OCI-M1 (cell line): ENCODE measurements at regions not wholly inside any gene's neighbourhood (a gene's known extent, or its start where the extent isn't known, plus 50 kb on each side); places are given as distances from the start of the nearest gene placed in this dataset.

Experiments
- DNase-seq: peaks from one replicate; lab custom pipeline; 2025; lab: John Stamatoyannopoulos, UW

- no peak for DNase-seq
These were observed 263.2 kb downstream of the RAD51AP2 start for GRCh38 chr2:17255071-17255470.

- no peak for DNase-seq
These were observed 263.8 kb downstream of the RAD51AP2 start for GRCh38 chr2:17254421-17254820.

GRCh38 chr2:17252258-17252657 is 266.0 kb downstream of the RAD51AP2 start:
- no peak for DNase-seq

GRCh38 chr2:17251171-17251570 is 267.1 kb downstream of the RAD51AP2 start:
- DNase-seq = no peak

GRCh38 chr2:17249249-17249648 is 269.0 kb downstream of the RAD51AP2 start:
- DNase-seq = no peak

GRCh38 chr2:17245906-17246305 is 272.3 kb downstream of the RAD51AP2 start:
- no peak for DNase-seq

- peak; percentile 58 for DNase-seq
These were observed 275.3 kb downstream of the RAD51AP2 start for GRCh38 chr2:17242813-17243485.

DNA sequence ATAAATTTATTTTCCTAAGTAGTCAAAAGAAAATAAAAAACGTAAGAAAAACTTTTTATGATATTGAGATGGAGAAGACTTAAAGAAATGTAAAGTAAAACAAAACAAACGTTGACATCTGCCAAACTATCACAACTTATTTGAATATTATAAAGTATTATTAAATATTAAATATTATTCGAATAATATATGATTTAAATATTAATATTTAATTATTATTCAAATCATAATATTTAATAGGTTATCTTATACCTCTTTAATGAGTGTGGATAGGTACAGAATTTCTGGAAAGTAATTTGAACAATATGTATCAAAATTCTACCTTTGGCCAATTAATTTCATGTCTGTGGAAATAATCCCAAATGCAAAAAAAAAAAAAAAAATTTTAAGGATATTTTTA is 278.7 kb downstream of the RAD51AP2 start:
- DNase-seq = no peak

DNA sequence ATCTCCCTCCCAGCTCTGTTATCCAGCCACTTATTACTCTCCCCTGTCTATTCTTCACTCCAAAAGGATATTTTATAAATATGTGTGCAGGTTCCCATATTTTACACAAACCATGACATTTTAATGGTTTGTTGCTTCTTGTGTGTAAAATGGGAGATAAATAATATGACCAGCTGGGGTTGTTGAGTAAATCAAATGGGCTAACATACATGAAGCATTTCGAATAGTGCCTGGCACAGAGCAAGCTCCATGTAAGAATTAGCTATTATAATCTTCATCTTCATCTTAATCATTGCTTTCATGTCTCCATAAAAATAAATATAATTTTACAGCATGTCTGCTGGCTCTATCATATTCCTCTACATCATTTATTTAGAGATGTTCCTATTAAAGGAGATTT is 283.1 kb downstream of the RAD51AP2 start:
- DNase-seq = no peak

- DNase-seq = no peak
These were observed 285.3 kb downstream of the RAD51AP2 start for GRCh38 chr2:17232776-17233556.

DNA sequence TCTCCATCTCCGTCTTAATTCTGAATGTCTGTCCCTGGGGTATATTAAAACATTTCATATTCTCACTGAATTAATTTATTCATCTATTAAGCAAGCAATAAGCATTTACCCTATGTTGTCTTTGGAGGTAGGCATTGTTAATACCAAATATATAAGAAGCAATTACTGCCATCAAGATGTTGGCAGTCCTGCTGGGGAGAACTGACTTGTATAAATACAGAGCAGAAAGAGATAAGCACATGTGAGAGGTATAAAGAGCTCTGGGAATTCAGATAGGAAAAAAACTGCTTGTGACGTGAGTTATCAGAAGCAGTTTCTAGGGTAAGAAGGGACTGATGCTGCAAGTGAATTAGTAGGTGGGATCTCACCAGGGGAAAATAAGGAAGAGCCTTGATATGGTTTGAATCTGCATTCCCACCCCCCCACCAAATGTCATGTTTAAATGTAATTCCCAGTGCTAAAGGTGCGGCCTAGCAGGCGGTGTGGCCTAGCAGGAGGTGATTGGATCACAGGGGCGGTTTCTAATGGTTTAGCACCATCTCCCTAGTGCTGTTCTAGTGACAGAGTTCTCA is 286.8 kb downstream of the RAD51AP2 start:
- peak; percentile 62 for DNase-seq

DNA sequence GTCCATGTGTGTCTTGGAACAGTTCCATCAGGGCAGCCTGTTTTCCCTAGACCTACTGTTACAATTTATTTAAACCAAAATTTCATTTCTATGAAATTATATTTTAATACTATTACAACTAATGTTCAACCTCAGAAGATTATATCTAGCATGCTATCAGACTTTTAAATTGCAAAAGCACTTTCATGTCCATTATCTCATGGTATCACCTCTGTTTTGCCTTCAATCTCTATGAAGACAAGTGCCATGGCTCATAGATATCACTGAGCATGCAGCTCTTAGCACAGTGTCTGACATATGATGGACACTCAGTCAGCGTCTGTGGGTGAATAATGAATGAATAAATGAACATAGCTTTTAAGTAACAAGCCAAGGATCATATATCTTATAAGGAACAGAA is 288.8 kb downstream of the RAD51AP2 start:
- DNase-seq = no peak

GRCh38 chr2:17228461-17228860 is 289.8 kb downstream of the RAD51AP2 start:
- no peak for DNase-seq

GRCh38 chr2:17227856-17228255 is 290.4 kb downstream of the RAD51AP2 start:
- DNase-seq = no peak

DNA sequence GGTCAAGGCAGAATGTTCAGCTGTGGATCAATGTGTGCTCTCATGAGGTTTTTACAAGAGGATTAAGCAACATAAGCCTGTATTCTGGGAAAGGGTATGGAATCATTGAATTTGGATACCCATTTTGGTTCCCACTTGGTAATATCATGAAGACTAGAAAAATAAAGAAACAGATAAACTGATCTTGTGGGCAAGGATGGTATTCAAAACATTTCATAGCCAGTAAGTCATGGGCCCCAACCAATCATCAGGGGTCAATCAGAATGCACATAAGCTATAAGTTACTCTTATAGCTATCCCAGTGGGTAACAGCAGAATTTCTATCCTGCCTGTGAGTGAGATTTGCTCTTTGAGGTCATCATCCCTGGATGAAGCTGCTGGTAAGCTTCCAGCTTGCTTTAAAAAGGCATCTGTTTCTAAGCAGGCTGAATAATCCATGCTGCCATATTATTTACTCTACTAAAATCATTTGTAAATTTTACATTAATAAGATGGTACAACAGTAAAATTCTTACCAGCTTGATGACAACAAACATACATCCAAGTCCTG is 291.2 kb downstream of the RAD51AP2 start:
- DNase-seq = no peak

GRCh38 chr2:17223211-17223610 is 295.0 kb downstream of the RAD51AP2 start:
- no peak for DNase-seq

DNA sequence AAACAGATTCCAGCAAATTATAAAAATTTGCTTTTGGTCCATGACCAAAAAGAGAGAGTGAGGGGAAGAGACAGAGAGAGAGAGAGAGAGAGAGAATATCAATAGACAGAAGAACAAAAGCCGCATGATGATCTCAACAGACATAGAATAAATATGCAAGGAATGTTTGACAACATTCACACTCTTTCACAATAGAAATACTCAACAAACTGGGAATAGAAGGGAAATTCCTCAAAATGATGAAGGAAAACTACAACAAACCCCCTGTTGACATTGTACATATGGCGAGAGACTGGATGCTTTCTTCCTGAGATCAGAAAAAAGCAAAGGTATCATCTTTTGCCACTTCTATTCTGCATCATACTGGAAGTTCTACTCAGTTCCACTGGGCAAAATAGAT is 309.7 kb downstream of the RAD51AP2 start:
- no peak for DNase-seq

GRCh38 chr2:17206771-17207170 is 311.5 kb downstream of the RAD51AP2 start:
- DNase-seq = no peak

DNA sequence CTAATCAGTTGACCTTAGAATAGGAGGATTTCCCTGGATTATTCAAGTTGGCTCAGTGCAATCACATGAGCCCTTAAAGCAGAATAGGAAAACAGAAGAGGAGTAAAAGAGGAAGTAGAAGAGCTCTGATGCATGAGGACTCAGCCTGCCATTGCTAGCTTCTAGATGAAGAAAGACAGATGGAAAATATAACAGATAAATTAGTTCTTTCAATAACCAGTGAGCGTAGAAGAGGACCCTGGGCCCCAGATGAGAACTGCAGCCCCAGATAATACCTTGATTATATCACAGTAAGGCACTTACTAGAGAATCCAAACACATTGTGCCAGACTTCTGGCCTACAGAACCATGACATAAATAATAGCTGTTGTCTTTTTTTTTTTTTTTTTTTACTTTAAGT is 314.0 kb downstream of the RAD51AP2 start:
- peak; percentile 28 for DNase-seq

- DNase-seq = peak; percentile 89
These were observed 315.6 kb downstream of the RAD51AP2 start for GRCh38 chr2:17202628-17203027.

DNA sequence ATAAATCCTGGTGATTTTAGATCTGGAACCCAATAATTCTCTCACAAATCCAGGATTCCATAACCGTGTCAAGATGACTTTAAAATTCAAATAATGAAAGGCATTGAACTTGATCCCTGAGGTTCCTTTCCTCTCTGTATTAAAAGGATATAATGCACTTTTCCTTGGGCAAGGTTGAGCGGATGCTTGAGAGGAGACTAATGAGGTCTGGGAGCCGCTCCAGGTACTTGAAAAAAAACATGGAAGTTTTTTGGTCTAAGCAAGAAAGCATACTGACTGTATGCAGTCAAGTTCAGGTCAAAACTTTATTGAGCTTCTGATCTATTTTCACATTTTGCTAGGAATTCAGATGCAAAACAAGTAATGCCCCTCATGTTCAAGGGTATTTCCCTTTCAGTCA is 318.5 kb downstream of the RAD51AP2 start:
- DNase-seq = no peak

GRCh38 chr2:17196380-17196779 is 321.9 kb downstream of the RAD51AP2 start:
- peak; percentile 76 for DNase-seq

GRCh38 chr2:17195016-17195415 is 323.2 kb downstream of the RAD51AP2 start:
- no peak for DNase-seq
